ENCODE measurements at regions not wholly inside any gene's neighbourhood (a gene's known extent, or its start where the extent isn't known, plus 50 kb on each side); places are given as distances from the start of the nearest gene placed in this dataset.

- no peak for TF ChIP-seq MAX (IDR thresholded peaks at IDR 0.05; ENCODE audit: insufficient read depth, insufficient read length)
- TF ChIP-seq EZH2 (IDR thresholded peaks at IDR 0.05; ENCODE audit: borderline replicate concordance, low read depth, low read length, severe bottlenecking) = no peak
- no peak for TF ChIP-seq POLR2AphosphoS5 (IDR thresholded peaks at IDR 0.05; ENCODE audit: insufficient read depth, low read depth, low read length)
- TF ChIP-seq CTCF (IDR thresholded peaks at IDR 0.05; ENCODE audit: extremely low read depth in 1 of 2, insufficient read depth in 1 of 2, low read depth in 1 of 2, low read length in 2 of 2) = no peak
- TF ChIP-seq JUN (IDR thresholded peaks at IDR 0.05; ENCODE audit: borderline replicate concordance, insufficient read depth, insufficient read length, low read depth) = peak; percentile 17
- TF ChIP-seq FOS (IDR thresholded peaks at IDR 0.05; ENCODE audit: borderline replicate concordance, insufficient read depth, low read length) = no peak
- no peak for TF ChIP-seq POLR2A (IDR thresholded peaks at IDR 0.05; ENCODE audit: low read depth, low read length)
- no peak for TF ChIP-seq MYC (IDR thresholded peaks at IDR 0.05; ENCODE audit: low read depth, low read length)
- no peak for TF ChIP-seq GATA2 (IDR thresholded peaks at IDR 0.05; ENCODE audit: insufficient read depth, insufficient read length, low read depth, low read length)
Measured at GRCh38 chr6:21754891-21755290, 161.3 kb downstream of the SOX4 start.

All from endothelial cell of umbilical vein (primary cell).